ENCODE measurements at regions not wholly inside any gene's neighbourhood (a gene's known extent, or its start where the extent isn't known, plus 50 kb on each side); places are given as distances from the start of the nearest gene placed in this dataset.

DNA sequence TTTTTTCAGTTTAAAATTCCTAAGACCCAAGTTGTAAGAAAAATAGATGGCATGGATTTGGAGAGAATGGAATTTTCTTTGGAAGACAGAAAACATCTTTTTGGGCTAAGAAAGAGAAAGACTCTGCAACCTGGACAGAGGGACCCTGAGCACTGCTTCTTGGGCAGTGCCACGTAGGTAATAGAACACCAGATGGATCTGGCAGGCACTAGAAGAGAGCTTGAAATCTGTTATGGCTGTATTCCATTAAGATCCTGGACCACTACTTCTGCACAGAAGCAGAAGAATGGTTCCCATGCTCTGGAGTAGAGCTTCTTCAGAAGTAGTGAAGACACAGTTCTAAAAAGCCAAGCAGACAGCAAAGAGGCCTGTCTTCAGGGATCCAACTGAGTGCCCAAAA lies 306.4 kb upstream of the CD180 start:
- Histone ChIP-seq H3K79me2 (ENCODE audit: insufficient read depth, low read length) (no peaks in the 10 kb centered on the region), H2BK120ac (ENCODE audit: low read depth, low read length, poor library complexity, severe bottlenecking) (no peak overlapping the region), H2BK20ac (ENCODE audit: low read depth, low read length, poor library complexity, severe bottlenecking) (no peak overlapping the region), H3K27me3 (ENCODE audit: insufficient read depth, low read length) (no peaks in the 10 kb centered on the region), H2BK12ac (ENCODE audit: insufficient read length, low read depth, low read length) (no peak overlapping the region), H2AFZ (ENCODE audit: low read length) (no peak overlapping the region), H2BK15ac (ENCODE audit: low read depth, low read length) (no peak overlapping the region), H3K14ac (ENCODE audit: insufficient read depth, low read length) (no peak overlapping the region), H3K9ac (ENCODE audit: extremely low read depth, insufficient read length, low read length) (no peak overlapping the region), H4K91ac (ENCODE audit: insufficient read length, low read depth, low read length) (no peak overlapping the region), H3K4me2 (ENCODE audit: insufficient read depth, insufficient read length, low read length) (no peak overlapping the region), H2AK5ac (ENCODE audit: insufficient read length, low read length) (no peak overlapping the region), H4K8ac (replicated peaks; ENCODE audit: insufficient read length, low read depth, low read length) (no peak overlapping the region), H3K56ac (ENCODE audit: insufficient read length, low read depth, low read length) (no peak overlapping the region), H3K18ac (ENCODE audit: insufficient read length, low read depth, low read length) (no peak overlapping the region), H3K27ac (ENCODE audit: insufficient read length, low read depth, low read length) (no peak overlapping the region), H3K9me3 (ENCODE audit: control insufficient read depth, low read depth, low read length) (no peaks in the 10 kb centered on the region), H4K20me1 (ENCODE audit: control insufficient read depth, insufficient read depth, insufficient read length) (no peaks in the 10 kb centered on the region), H3K4me1 (ENCODE audit: insufficient read depth, low read length) (no peaks in the 10 kb centered on the region), H2BK5ac (ENCODE audit: insufficient read length, low read length) (no peak overlapping the region), H3T11ph (ENCODE audit: low read length) (no peak overlapping the region), H3K23me2 (ENCODE audit: insufficient read length, low read depth, low read length, poor library complexity, severe bottlenecking) (no peaks in the 10 kb centered on the region), H4K5ac (ENCODE audit: insufficient read length, low read depth, low read length) (no peak overlapping the region), H3K79me1 (ENCODE audit: insufficient read depth, low read depth, low read length, poor library complexity, severe bottlenecking) (no peaks in the 10 kb centered on the region), H3K4ac (ENCODE audit: low read depth, low read length) (no peak overlapping the region), H3K23ac (ENCODE audit: insufficient read length, low read depth, low read length) (no peak overlapping the region)
- peaks cover 4 to 16% (median 7%) of the 10 kb centered on the region in 3 experiments; a peak in 6 of 7 replicates for H3K36me3 Mint-ChIP-seq (ENCODE audit: insufficient read depth in 1 of 3, low read depth in 3 of 3)
- no peak for DNase-seq
- TF ChIP-seq, protein P1, sequence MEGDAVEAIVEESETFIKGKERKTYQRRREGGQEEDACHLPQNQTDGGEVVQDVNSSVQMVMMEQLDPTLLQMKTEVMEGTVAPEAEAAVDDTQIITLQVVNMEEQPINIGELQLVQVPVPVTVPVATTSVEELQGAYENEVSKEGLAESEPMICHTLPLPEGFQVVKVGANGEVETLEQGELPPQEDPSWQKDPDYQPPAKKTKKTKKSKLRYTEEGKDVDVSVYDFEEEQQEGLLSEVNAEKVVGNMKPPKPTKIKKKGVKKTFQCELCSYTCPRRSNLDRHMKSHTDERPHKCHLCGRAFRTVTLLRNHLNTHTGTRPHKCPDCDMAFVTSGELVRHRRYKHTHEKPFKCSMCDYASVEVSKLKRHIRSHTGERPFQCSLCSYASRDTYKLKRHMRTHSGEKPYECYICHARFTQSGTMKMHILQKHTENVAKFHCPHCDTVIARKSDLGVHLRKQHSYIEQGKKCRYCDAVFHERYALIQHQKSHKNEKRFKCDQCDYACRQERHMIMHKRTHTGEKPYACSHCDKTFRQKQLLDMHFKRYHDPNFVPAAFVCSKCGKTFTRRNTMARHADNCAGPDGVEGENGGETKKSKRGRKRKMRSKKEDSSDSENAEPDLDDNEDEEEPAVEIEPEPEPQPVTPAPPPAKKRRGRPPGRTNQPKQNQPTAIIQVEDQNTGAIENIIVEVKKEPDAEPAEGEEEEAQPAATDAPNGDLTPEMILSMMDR (conservative IDR thresholded peaks at IDR 0.05): no peak
- WGBS (ENCODE audit: extremely low coverage, insufficient read length, low lambda C conversion rate): no CpG with 5 or more reads among the region's 1 CpG
- H3K4me3 Mint-ChIP-seq: no peak overlapping the region
- H3K27me3 Mint-ChIP-seq (ENCODE audit: low read depth): no peaks in the 10 kb centered on the region; the same call in 1 of the 2 replicates
- peaks cover 15% of the 10 kb centered on the region in 2 experiments for H3K9me3 Mint-ChIP-seq
- no peak overlapping the region for H3K27ac Mint-ChIP-seq
- H3K4me1 Mint-ChIP-seq: peaks cover 0 to 4% of the 10 kb centered on the region in 2 experiments; a peak in 1 of 4 replicates
